Thoracic aorta (tissue), 2 donors: ENCODE measurements at regions not wholly inside any gene's neighbourhood (a gene's known extent, or its start where the extent isn't known, plus 50 kb on each side); places are given as distances from the start of the nearest gene placed in this dataset.

Experiments used
- ATAC-seq: fragments of 150-250 bp; one replicate; pipeline ENCODE4 v1.8.0; 2017; ENCODE audit warnings: low read depth; ENCODE audit not compliant: insufficient number of reproducible peaks, low FRiP score
- DNase-seq: peaks from one replicate; pipeline ENCODE4 v3.0.0-alpha.2; 2020; ENCODE audit warnings: low spot score
- H3K27ac ChIP-seq, 2 donors: fragments of 200-600 bp; sonication (generic); 1 replicate in 1 of 2; 2 replicates in 1 of 2; pipeline ENCODE4 v1.5.1; 2016; ENCODE audit warnings: mild to moderate bottlenecking in 2 of 2, moderate library complexity in 2 of 2
- H3K27me3 ChIP-seq: fragments of 200-600 bp; sonication (generic); replicated peaks from 2 replicates; pipeline ENCODE4 v1.6.0; 2016; ENCODE audit warnings: mild to moderate bottlenecking; ENCODE audit not compliant: insufficient read depth
- H3K36me3 ChIP-seq: fragments of 200-600 bp; sonication (generic); one replicate; pipeline ENCODE4 v1.5.1; 2016
- H3K4me1 ChIP-seq, 2 donors: fragments of 200-600 bp; sonication (generic); 1 replicate in 1 of 2; 2 replicates in 1 of 2; pipeline versions ENCODE4 v1.5.1 to v1.6.0; 2016; ENCODE audit warnings: low read depth in 2 of 2, mild to moderate bottlenecking in 1 of 2; ENCODE audit not compliant: control insufficient read depth in 1 of 2
- H3K4me3 ChIP-seq: fragments of 200-600 bp; sonication (generic); 2 replicates; pipeline ENCODE4 v1.5.1; 2016; ENCODE audit warnings: mild to moderate bottlenecking
- H3K9me3 ChIP-seq: fragments of 200-600 bp; sonication (generic); 2 replicates; pipeline ENCODE4 v1.5.1; 2016
- CTCF ChIP-seq: fragments of 200-600 bp; sonication (generic); IDR thresholded peaks from one replicate; pipeline ENCODE4 v1.5.1; 2019; ENCODE audit warnings: antibody characterized with exemption

- H3K27me3 ChIP-seq, result no peaks in the 10 kb centered on the region
- TF ChIP-seq CTCF, result no peak
- no peak overlapping the region for H3K27ac ChIP-seq
- no peak for ATAC-seq
- no peaks in the 10 kb centered on the region for H3K36me3 ChIP-seq
- no peak overlapping the region for H3K4me3 ChIP-seq
- DNase-seq, result no peak
- no peaks in the 10 kb centered on the region for H3K9me3 ChIP-seq
- H3K4me1 ChIP-seq, result no peaks in the 10 kb centered on the region
Measured at GRCh38 chr3:110026421-110026820, 689.1 kb upstream of the DPPA4 start.

DNA sequence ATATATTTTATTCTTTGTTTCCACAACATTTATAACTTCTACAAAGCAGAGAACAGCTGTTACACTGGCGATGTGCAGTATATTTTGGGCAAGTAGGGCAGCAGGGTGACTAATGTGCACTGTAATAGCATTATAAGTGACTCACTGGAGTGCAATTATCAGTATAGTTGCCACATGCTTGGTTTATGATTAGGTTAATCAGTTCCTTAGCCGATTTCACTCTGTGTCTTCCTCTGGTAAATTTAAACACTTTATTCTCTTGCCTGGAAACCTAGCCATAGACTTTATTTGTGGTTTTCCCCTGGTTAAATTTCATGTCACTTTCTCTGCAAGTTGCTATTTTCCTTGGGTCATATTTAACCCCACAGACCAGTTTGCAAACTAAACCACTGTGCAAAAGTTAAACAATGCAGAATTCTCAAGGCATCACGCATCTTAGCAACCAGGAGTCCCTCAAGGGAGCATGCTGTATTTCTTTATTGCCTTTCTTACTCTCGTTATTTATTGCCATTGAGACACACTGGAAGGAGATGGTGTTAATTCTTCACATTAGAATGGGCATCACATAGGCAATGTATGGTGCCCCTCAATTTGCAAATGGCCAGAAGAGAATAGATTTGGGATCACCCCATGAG, 690.2 kb upstream of the DPPA4 start:
- Histone ChIP-seq H3K27ac (no peak overlapping the region), H3K36me3 (no peaks in the 10 kb centered on the region), H3K27me3 (no peaks in the 10 kb centered on the region), H3K4me3 (no peak overlapping the region), H3K9me3 (no peaks in the 10 kb centered on the region), H3K4me1 (no peaks in the 10 kb centered on the region)
- no peak for TF ChIP-seq CTCF
- DNase-seq, result no peak
- ATAC-seq, result no peak

DNA sequence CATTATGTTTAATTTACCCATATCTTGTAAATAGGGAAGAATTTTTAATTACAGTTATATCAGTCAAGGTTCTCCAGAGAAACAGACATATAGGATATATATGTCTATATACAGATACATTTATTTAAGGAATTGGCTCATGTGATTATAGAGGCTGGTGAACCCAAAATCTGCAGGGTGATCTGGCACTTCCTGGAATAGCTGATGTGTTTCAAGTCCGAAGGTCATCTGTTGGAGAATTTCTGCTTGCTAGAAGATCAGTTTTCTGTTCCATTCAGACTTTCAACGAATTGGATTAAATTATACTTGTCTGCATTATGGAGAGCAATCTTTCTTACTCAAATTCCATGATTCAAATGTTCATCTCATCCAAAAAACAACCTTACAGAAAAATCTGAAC, 694.6 kb upstream of the DPPA4 start:
- DNase-seq (no peak), ATAC-seq (no peak)
- Histone ChIP-seq H3K9me3 (no peaks in the 10 kb centered on the region), H3K27me3 (no peaks in the 10 kb centered on the region), H3K4me1 (no peaks in the 10 kb centered on the region), H3K36me3 (no peaks in the 10 kb centered on the region), H3K4me3 (no peak overlapping the region), H3K27ac (no peak overlapping the region)
- TF ChIP-seq CTCF, result no peak

DNA sequence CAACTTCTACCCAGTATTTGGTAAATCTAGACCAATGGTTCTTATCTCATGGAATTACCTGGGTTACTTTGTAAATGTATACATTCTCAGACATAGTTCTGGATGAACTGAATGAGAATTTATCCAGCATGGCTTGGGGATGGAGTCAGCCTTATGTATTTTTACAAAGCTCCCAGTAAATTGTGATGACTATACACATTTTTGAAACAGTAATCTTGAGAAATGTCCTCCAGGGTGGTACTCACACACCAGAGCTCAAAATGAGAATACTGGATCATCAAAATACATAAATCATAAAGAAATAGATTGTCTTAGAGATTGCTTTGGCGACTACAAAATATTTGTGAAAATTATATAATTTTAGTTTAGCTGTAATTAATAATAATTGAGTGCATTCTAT, 722.1 kb upstream of the DPPA4 start:
- Histone ChIP-seq H3K36me3 (no peaks in the 10 kb centered on the region), H3K4me1 (no peaks in the 10 kb centered on the region), H3K9me3 (no peaks in the 10 kb centered on the region), H3K4me3 (no peak overlapping the region), H3K27me3 (no peaks in the 10 kb centered on the region), H3K27ac (no peak overlapping the region)
- TF ChIP-seq CTCF, result no peak
- DNase-seq, result no peak
- no peak for ATAC-seq

- Histone ChIP-seq H3K36me3 (no peaks in the 10 kb centered on the region), H3K4me3 (no peak overlapping the region), H3K27me3 (no peaks in the 10 kb centered on the region), H3K4me1 (no peaks in the 10 kb centered on the region), H3K27ac (no peak overlapping the region), H3K9me3 (no peaks in the 10 kb centered on the region)
- no peak for DNase-seq
- no peak for ATAC-seq
- TF ChIP-seq CTCF, result no peak
Measured at GRCh38 chr3:110062716-110063115, 725.4 kb upstream of the DPPA4 start.
